A673 (cell line): ENCODE measurements at regions not wholly inside any gene's neighbourhood (a gene's known extent, or its start where the extent isn't known, plus 50 kb on each side); places are given as distances from the start of the nearest gene placed in this dataset.

ENCODE experiments used
- BruUV-seq: library from RNA; stranded (reverse); fragments of 400-500 nt; replicated peaks from 2 replicates; lab custom pipeline; 2021; lab: Mats Ljungman, UMichigan
- CTCF ChIA-PET: fragments of 300-600 bp; sonication (Branson Sonifier 250); formaldehyde crosslinking; loops from one replicate; lab custom pipeline; 2022; ENCODE audit warnings: antibody characterized with exemption; lab: Charles Lee
- POLR2A ChIA-PET: fragments of 300-600 bp; sonication (Branson Sonifier 250); formaldehyde crosslinking; loops from one replicate; lab custom pipeline; 2022; ENCODE audit warnings: antibody characterized with exemption; ENCODE audit not compliant: low non-redundant PET; lab: Charles Lee
- DNase-seq: peaks from one replicate; pipeline ENCODE4 v3.0.0-alpha.2; 2015; ENCODE audit warnings: low spot score
- H3K27ac ChIP-seq: fragments of 200-600 bp; sonication (generic); 2 replicates; pipeline ENCODE4 v1.5.1; 2016; ENCODE audit warnings: mixed run types, low read depth, mild to moderate bottlenecking, mixed read lengths, antibody characterized with exemption, low read length; ENCODE audit not compliant: poor library complexity, severe bottlenecking
- H3K27me3 ChIP-seq: fragments of 200-600 bp; sonication (generic); replicated peaks from 2 replicates; pipeline ENCODE4 v1.6.1; 2017; ENCODE audit warnings: mixed run types, low read depth, mild to moderate bottlenecking, mixed read lengths, antibody characterized with exemption, low read length; ENCODE audit not compliant: insufficient read depth, poor library complexity
- H3K36me3 ChIP-seq: fragments of 200-600 bp; sonication (generic); 2 replicates; pipeline ENCODE4 v1.6.1; 2016; ENCODE audit warnings: mixed run types, mild to moderate bottlenecking, mixed read lengths, antibody characterized with exemption, low read length; ENCODE audit not compliant: insufficient read depth, poor library complexity, severe bottlenecking
- H3K4me1 ChIP-seq: fragments of 200-600 bp; sonication (generic); 2 replicates; pipeline ENCODE4 v1.6.1; 2017; ENCODE audit warnings: mixed run types, mild to moderate bottlenecking, mixed read lengths, antibody characterized with exemption, low read length; ENCODE audit not compliant: insufficient read depth, poor library complexity, severe bottlenecking
- H3K4me3 ChIP-seq: fragments of 200-600 bp; sonication (generic); 2 replicates; pipeline ENCODE4 v1.5.1; 2016; ENCODE audit warnings: low read depth, mixed run types, mild to moderate bottlenecking, mixed read lengths, low read length; ENCODE audit not compliant: poor library complexity, severe bottlenecking
- H3K9me3 ChIP-seq: fragments of 200-600 bp; sonication (generic); 2 replicates; pipeline ENCODE4 v1.6.1; 2016; ENCODE audit warnings: mixed run types, low read depth, mild to moderate bottlenecking, mixed read lengths, antibody characterized with exemption, low read length; ENCODE audit not compliant: poor library complexity, severe bottlenecking
- EZH2 ChIP-seq: fragments of 200-600 bp; sonication (generic); IDR thresholded peaks from 2 replicates; pipeline ENCODE4 v1.6.1; 2017; ENCODE audit warnings: borderline replicate concordance, low read depth, mild to moderate bottlenecking, mixed read lengths, antibody characterized with exemption, low read length; ENCODE audit not compliant: poor library complexity, severe bottlenecking
- intact Hi-C: fragments of 100-400 bp; cut with micrococcal nuclease; formaldehyde crosslinking; loops from one replicate; pipeline ENCODE4 v1.10.0; 2022; ENCODE audit not compliant: unreplicated experiment
- TF ChIP-seq, protein P1 (sequence below): fragments of 300-800, 200-600 bp; sonication (generic); conservative IDR thresholded peaks from 2 replicates; pipeline ENCODE4 v1.5.1; 2017; ENCODE audit warnings: low read depth, mild to moderate bottlenecking, antibody characterized with exemption, low read length, moderate library complexity, mixed read lengths

DNA sequence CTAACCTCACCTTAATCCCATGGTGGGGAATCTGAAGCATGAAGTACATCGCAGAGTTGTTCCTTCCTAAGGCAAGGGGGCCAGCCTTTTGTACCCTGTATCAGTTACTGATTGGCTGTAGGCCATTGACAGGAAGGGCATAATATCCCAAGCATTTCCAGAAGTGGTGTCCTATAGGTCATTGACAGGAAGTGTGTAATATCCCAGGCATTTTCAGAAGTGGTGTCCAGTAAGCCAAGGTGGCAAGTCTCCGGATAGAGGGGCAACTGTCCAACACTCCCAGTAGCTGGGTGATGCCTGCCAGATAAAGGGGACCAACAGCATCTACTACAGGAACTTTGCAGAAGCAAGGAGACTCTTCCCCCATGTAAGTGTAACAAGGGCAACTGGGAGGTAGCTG lies 52.1 kb upstream of the MYRIP start:
- Histone ChIP-seq H3K4me3 (no peak overlapping the region), H3K9me3 (no peaks in the 10 kb centered on the region), H3K27me3 (no peaks in the 10 kb centered on the region), H3K27ac (no peak overlapping the region), H3K36me3 (no peaks in the 10 kb centered on the region), H3K4me1 (no peaks in the 10 kb centered on the region)
- no peak for DNase-seq
- no TSS peak for BruUV-seq
- ChIA-PET CTCF (no interaction called here), POLR2A (no interaction called here)
- intact Hi-C loops = no loop called here
- no peak for TF ChIP-seq EZH2
- TF ChIP-seq, protein P1, sequence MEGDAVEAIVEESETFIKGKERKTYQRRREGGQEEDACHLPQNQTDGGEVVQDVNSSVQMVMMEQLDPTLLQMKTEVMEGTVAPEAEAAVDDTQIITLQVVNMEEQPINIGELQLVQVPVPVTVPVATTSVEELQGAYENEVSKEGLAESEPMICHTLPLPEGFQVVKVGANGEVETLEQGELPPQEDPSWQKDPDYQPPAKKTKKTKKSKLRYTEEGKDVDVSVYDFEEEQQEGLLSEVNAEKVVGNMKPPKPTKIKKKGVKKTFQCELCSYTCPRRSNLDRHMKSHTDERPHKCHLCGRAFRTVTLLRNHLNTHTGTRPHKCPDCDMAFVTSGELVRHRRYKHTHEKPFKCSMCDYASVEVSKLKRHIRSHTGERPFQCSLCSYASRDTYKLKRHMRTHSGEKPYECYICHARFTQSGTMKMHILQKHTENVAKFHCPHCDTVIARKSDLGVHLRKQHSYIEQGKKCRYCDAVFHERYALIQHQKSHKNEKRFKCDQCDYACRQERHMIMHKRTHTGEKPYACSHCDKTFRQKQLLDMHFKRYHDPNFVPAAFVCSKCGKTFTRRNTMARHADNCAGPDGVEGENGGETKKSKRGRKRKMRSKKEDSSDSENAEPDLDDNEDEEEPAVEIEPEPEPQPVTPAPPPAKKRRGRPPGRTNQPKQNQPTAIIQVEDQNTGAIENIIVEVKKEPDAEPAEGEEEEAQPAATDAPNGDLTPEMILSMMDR = no peak
